PFSK-1 (cell line): ENCODE measurements at regions not wholly inside any gene's neighbourhood (a gene's known extent, or its start where the extent isn't known, plus 50 kb on each side); places are given as distances from the start of the nearest gene placed in this dataset.

Experiments
- FOXP2 ChIP-seq: optimal IDR thresholded peaks from 2 replicates; pipeline ENCODE3; 2011; ENCODE audit warnings: borderline replicate concordance, control low read depth, inconsistent platforms; ENCODE audit not compliant: insufficient read depth; ENCODE audit errors: extremely low read length, extremely low read depth
- POLR2AphosphoS5 ChIP-seq: IDR thresholded peaks from 2 replicates; pipeline ENCODE4 v1.6.1; 2012; ENCODE audit warnings: low read depth, mild to moderate bottlenecking, control low read depth, low read length, moderate library complexity
- REST ChIP-seq, 2 experiments: IDR thresholded peaks; 2 replicates each; pipeline versions ENCODE4 v1.6.1 to v1.8.0; 2011 to 2012; ENCODE audit warnings: low read depth in 2 of 2, low read length in 2 of 2, control low read depth in 1 of 2, inconsistent platforms in 1 of 2, mild to moderate bottlenecking in 1 of 2, moderate library complexity in 1 of 2; ENCODE audit not compliant: insufficient read depth in 1 of 2
- SIN3A ChIP-seq: IDR thresholded peaks from 2 replicates; pipeline ENCODE4 v1.6.1; 2012; ENCODE audit warnings: mild to moderate bottlenecking, low read length, moderate library complexity, borderline replicate concordance; ENCODE audit not compliant: insufficient read depth
- TAF1 ChIP-seq: IDR thresholded peaks from 2 replicates; pipeline ENCODE4 v1.6.1; 2012; ENCODE audit warnings: low read length, control low read depth, borderline replicate concordance; ENCODE audit not compliant: insufficient read depth

DNA sequence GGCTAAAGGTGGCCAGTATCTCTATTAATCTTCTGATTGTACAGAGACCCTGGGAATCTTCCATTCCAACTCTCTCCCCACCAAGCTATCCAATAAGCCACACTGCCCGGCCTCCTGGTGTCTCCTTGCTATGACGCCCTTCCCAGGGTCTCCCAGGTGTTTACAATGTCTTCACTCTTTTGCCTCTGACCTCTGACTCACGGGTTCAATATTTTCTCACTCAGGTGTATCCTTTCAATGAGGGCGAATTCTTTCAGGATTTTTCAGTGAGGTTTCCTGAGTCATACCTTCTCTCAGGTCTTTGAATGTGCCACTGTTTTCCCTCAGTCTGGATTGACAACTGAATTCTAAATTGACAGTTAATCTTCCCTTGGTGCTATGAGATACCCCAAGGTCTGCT lies 53.7 kb upstream of the IRX4 start:
- no peak for TF ChIP-seq FOXP2
- no peak for TF ChIP-seq TAF1
- TF ChIP-seq POLR2AphosphoS5, result no peak
- no peak for TF ChIP-seq REST (IDR thresholded peaks at IDR 0.05; ENCODE audit: insufficient read depth in 1 of 2, low read depth in 2 of 2, low read length in 2 of 2)
- TF ChIP-seq SIN3A, result no peak

DNA sequence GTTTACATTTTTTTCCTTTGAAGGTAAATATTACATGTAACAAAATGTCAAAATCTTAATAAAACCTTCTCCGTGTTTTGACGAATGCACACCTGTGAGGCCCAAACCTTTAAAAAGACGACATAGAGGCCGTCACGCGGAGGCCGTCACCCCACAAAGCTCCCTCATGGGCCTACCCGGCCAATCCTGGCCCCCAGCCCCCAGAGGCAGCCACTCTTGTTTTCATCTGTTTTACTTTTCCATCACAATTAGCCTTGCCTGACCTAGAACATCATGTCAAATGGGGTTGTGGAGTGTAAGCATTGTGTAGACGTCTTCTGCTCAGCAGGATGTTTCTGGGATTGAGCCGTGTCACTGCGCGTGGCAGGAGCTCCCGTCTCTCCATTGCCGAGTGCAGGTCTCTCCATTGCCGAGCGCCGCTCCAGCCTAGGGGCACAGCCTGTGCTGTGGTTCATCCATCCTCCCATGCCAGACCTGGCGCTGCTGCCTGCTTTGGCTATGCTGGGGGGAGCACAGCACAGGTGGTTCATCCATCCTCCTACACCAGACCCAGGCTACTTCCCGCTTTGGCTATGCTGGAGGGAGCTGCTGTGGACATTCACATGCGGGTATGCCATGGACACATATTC lies 52.2 kb upstream of the IRX4 start:
- TF ChIP-seq SIN3A, result no peak
- TF ChIP-seq TAF1, result no peak
- TF ChIP-seq REST (IDR thresholded peaks at IDR 0.05; ENCODE audit: insufficient read depth in 1 of 2, low read depth in 2 of 2, low read length in 2 of 2), result no peak
- no peak for TF ChIP-seq FOXP2
- no peak for TF ChIP-seq POLR2AphosphoS5

DNA sequence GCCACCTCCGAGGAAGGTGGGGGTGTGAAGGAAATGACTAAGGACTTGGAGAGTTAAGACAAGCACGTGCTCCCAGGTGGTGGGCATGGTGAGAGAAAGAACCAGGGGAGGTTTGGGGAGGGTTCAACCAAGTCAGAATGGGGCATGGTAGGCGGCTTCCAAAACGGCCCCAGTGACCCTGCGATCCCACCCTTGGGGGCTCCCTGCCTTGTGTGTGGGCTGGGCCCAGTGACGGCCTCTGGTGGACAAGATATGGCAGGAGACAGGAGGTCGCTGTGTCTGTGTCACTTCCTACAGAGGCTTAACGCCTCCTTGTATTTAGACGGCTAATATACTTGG lies 51.3 kb upstream of the IRX4 start:
- TF ChIP-seq SIN3A, result no peak
- no peak for TF ChIP-seq POLR2AphosphoS5
- TF ChIP-seq FOXP2, result no peak
- TF ChIP-seq REST (IDR thresholded peaks at IDR 0.05; ENCODE audit: insufficient read depth in 1 of 2, low read depth in 2 of 2, low read length in 2 of 2), result no peak
- TF ChIP-seq TAF1, result no peak

GRCh38 chr5:1933364-1934055 lies 50.8 kb upstream of the IRX4 start:
- no peak for TF ChIP-seq REST (IDR thresholded peaks at IDR 0.05; ENCODE audit: insufficient read depth in 1 of 2, low read depth in 2 of 2, low read length in 2 of 2)
- TF ChIP-seq SIN3A, result no peak
- no peak for TF ChIP-seq POLR2AphosphoS5
- TF ChIP-seq TAF1, result no peak
- no peak for TF ChIP-seq FOXP2
